ENCODE measurements at regions not wholly inside any gene's neighbourhood (a gene's known extent, or its start where the extent isn't known, plus 50 kb on each side); places are given as distances from the start of the nearest gene placed in this dataset.

GRCh38 chr6:113597231-113597583 is 259.9 kb upstream of the MARCKS start:
- H3K4me3 ChIP-seq, result no peak overlapping the region
- peak overlapping the region; percentile 73 to 78 for H3K27ac ChIP-seq
- no peak for DNase-seq
- no peaks in the 10 kb centered on the region for H3K36me3 ChIP-seq
- intact Hi-C loops (cut with DNase I; ENCODE audit: low total_unique reads), result no loop called here
- no peaks in the 10 kb centered on the region for H3K27me3 ChIP-seq
- TF ChIP-seq CTCF (IDR thresholded peaks at IDR 0.05), result no peak
- no peak for TF ChIP-seq POLR2A (IDR thresholded peaks at IDR 0.05)
- H3K9me3 ChIP-seq, result no peaks in the 10 kb centered on the region
- H3K4me1 ChIP-seq, result peaks cover 0 to 8% of the 10 kb centered on the region in 2 donors

DNA sequence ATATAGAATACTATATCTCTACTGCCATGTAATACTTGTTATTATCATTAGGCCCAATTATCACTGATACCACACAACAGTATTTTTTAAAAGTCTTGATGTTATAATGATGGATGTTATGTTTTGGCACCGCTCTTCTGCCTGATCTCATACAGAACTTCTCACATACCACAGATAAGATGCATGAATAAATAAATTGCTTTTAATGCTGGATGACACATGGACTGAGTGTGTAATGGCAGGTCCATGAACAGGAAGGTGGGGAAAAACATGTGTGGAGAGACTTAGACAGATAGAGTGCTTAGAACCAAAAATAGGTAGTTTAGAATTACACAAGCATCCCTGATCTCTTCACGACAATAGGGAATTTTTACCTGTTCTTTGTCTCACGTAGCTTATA is 258.4 kb upstream of the MARCKS start:
- TF ChIP-seq POLR2A (IDR thresholded peaks at IDR 0.05) (no peak), CTCF (IDR thresholded peaks at IDR 0.05) (no peak)
- H3K27me3 ChIP-seq, result no peaks in the 10 kb centered on the region
- intact Hi-C loops (cut with DNase I; ENCODE audit: low total_unique reads), result no loop called here
- no peaks in the 10 kb centered on the region for H3K36me3 ChIP-seq
- no peaks in the 10 kb centered on the region for H3K9me3 ChIP-seq
- H3K27ac ChIP-seq, result no peak overlapping the region
- no peak overlapping the region for H3K4me3 ChIP-seq
- H3K4me1 ChIP-seq, result peaks cover 0 to 8% of the 10 kb centered on the region in 2 donors
- no peak for DNase-seq

DNA sequence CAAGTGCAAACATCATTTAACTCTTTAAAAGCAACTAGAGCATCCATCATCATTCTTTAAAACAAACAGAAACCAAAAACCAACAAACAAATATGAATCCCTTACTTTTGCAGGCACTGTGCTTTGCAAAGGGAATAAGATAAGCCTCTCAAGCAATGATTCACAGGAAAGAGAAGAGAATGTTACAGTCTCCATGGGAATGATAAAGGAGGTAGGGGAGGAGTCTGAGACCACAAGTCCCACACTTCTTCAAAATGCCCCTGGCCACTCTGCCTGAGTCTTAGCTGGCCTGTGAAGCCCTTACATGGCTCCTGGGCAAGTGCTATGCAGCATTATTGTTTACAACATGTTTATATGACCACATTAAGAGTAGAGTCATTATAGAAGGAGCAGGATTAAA is 257.7 kb upstream of the MARCKS start:
- H3K36me3 ChIP-seq, result no peaks in the 10 kb centered on the region
- no peaks in the 10 kb centered on the region for H3K9me3 ChIP-seq
- no peaks in the 10 kb centered on the region for H3K27me3 ChIP-seq
- H3K4me3 ChIP-seq, result no peak overlapping the region
- TF ChIP-seq CTCF (IDR thresholded peaks at IDR 0.05) (no peak), POLR2A (IDR thresholded peaks at IDR 0.05) (no peak)
- intact Hi-C loops (cut with DNase I; ENCODE audit: low total_unique reads), result no loop called here
- H3K27ac ChIP-seq, result no peak overlapping the region
- H3K4me1 ChIP-seq, result peaks cover 0 to 8% of the 10 kb centered on the region in 2 donors
- no peak for DNase-seq

DNA sequence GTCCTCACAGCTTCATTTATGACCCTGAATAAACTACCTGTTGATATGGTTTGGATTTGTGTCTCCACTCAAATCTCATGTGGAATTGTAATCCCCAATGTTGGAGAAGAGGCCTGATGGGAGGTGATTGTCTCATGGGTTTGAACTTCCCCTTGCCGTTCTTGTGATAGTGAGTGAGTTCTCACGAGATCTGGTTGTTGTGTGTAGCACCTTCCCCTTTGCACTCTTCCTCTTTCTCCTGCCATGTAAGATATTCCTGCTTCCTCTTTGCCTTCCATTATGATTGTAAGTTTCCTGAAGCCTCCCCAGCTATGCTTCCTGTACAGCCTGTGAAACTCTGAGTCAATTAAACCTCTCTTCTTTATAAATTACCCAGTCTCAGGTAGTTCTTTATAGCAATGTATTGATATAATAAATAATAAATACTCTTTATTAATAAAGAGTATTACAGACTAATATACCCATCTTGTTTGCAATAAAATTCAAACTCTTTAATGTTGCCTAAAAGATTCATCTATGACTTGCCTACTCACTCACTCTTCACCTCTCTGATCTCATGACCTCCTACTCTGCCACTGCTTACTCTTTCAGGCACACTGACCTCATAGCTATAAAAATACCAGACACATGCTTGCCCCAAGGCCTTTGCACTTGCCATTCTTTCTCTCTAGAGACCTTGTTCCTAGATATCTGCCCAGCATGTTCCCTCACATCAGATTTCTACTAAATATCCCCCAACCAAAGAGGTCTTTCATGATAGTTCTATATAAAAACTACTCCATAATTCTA is 256.4 kb upstream of the MARCKS start:
- Histone ChIP-seq H3K27me3 (no peaks in the 10 kb centered on the region), H3K4me1 (peaks cover 0 to 8% of the 10 kb centered on the region in 2 donors), H3K9me3 (no peaks in the 10 kb centered on the region), H3K36me3 (no peaks in the 10 kb centered on the region), H3K27ac (no peak overlapping the region), H3K4me3 (no peak overlapping the region)
- TF ChIP-seq CTCF (IDR thresholded peaks at IDR 0.05) (no peak), POLR2A (IDR thresholded peaks at IDR 0.05) (no peak)
- intact Hi-C loops (cut with DNase I; ENCODE audit: low total_unique reads), result no loop called here
- no peak for DNase-seq

DNA sequence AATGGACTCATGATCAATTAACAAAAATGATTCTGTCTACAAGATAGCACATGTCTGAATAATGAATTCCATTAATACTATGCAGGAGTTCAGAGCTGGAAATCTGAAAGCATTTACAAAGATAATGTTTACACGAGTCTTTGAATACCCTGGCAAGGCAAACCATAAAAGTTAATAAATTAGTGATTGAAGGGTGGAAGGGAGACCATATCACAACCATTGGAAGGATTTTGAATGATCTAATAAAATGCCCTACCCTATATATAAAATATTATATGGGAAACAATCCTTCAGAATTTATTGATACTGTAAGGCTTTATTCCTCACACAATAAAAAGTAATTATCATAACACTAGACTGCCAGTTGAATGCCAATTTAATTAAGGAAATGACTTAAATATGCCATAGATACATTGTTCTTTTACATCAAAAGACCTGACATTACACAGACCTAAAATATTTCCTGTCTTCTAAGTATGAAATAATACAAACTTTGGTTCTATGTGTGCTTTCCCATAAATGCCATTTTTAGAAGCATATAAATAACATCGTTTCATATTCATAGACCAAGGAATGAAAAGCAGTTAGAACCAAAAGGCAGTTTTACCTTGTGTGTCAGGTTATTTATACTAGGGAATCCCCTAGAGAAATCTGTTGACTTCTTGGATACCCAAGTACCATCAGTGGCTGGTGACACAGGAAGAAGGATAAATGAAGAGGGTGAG is 249.2 kb upstream of the MARCKS start:
- no peak overlapping the region for H3K27ac ChIP-seq
- no peaks in the 10 kb centered on the region for H3K4me1 ChIP-seq

More for the DNA sequence above, 249.2 kb upstream of the MARCKS start:
- no peak overlapping the region for H3K4me3 ChIP-seq
- no peaks in the 10 kb centered on the region for H3K9me3 ChIP-seq
- no peaks in the 10 kb centered on the region for H3K27me3 ChIP-seq
- TF ChIP-seq POLR2A (IDR thresholded peaks at IDR 0.05), result no peak
- TF ChIP-seq CTCF (IDR thresholded peaks at IDR 0.05), result no peak
- no peaks in the 10 kb centered on the region for H3K36me3 ChIP-seq
- intact Hi-C loops (cut with DNase I; ENCODE audit: low total_unique reads), result no loop called here
- no peak for DNase-seq
